ENCODE measurements at regions not wholly inside any gene's neighbourhood (a gene's known extent, or its start where the extent isn't known, plus 50 kb on each side); places are given as distances from the start of the nearest gene placed in this dataset.

- no peak for DNase-seq (ENCODE audit: low spot score)
- no peak overlapping the region for H3K9ac ChIP-seq (ENCODE audit: low read depth, low read length, poor library complexity)
- no peak overlapping the region for H4K91ac ChIP-seq (ENCODE audit: low read depth, low read length, poor library complexity)
- H4K8ac ChIP-seq (ENCODE audit: low read depth, low read length), result no peak overlapping the region
- no peak overlapping the region for H3K18ac ChIP-seq (ENCODE audit: low read length)
- peaks cover 0 to 7% of the 10 kb centered on the region in 2 donors for H3K4me1 ChIP-seq (ENCODE audit: control insufficient read depth in 2 of 2, insufficient read depth in 1 of 2, low read depth in 1 of 2, low read length in 2 of 2)
- H3K9me3 ChIP-seq (replicated peaks in 1 of 2; ENCODE audit: control insufficient read depth in 2 of 2, insufficient read depth in 1 of 2, low read depth in 1 of 2, low read length in 2 of 2), result no peaks in the 10 kb centered on the region
- no peak overlapping the region for H3K14ac ChIP-seq (ENCODE audit: low read length)
- no peak overlapping the region for H3K4me3 ChIP-seq (ENCODE audit: low read length in 2 of 2)
- H2BK120ac ChIP-seq (ENCODE audit: low read depth, low read length), result no peak overlapping the region
- WGBS, 2 donors (ENCODE audit: extremely low coverage in 2 of 2, insufficient read length in 2 of 2, insufficient replicate concordance in 1 of 2), result 100% methylated on average over 2 of the region's 4 CpGs
- no peak overlapping the region for H3K4ac ChIP-seq (ENCODE audit: low read length)
- no peaks in the 10 kb centered on the region for H3K79me1 ChIP-seq (ENCODE audit: low read depth, low read length)
- H3K23ac ChIP-seq (ENCODE audit: low read depth, low read length, poor library complexity), result no peak overlapping the region
- H3K27me3 ChIP-seq (ENCODE audit: control insufficient read depth in 3 of 3, insufficient read depth in 3 of 3, low read depth in 1 of 3, low read length in 3 of 3), result no peaks in the 10 kb centered on the region
- no peak overlapping the region for H3K27ac ChIP-seq (replicated peaks; ENCODE audit: low read length)
- no peak overlapping the region for H2BK15ac ChIP-seq (ENCODE audit: low read length)
- no peak overlapping the region for H2AFZ ChIP-seq (ENCODE audit: low read length)
- H3K4me2 ChIP-seq (ENCODE audit: insufficient read depth, low read length, poor library complexity, severe bottlenecking), result no peak overlapping the region
- H2AK5ac ChIP-seq (ENCODE audit: low read depth, low read length), result no peak overlapping the region
- no peaks in the 10 kb centered on the region for H3K36me3 ChIP-seq (replicated peaks in 1 of 2; ENCODE audit: control insufficient read depth in 2 of 2, insufficient read depth in 2 of 2, low read length in 2 of 2)
- H2BK12ac ChIP-seq (ENCODE audit: low read length), result no peak overlapping the region
- H2BK5ac ChIP-seq (ENCODE audit: low read length), result no peak overlapping the region
These were observed 129.6 kb downstream of the SNAPC1 start for GRCh38 chr14:61891810-61892209.

- Histone ChIP-seq H2BK5ac (ENCODE audit: low read length) (no peak overlapping the region), H3K79me1 (ENCODE audit: low read depth, low read length) (no peaks in the 10 kb centered on the region), H3K4me3 (ENCODE audit: low read length in 2 of 2) (no peak overlapping the region), H2BK120ac (ENCODE audit: low read depth, low read length) (no peak overlapping the region), H4K91ac (ENCODE audit: low read depth, low read length, poor library complexity) (no peak overlapping the region), H3K27me3 (ENCODE audit: control insufficient read depth in 3 of 3, insufficient read depth in 3 of 3, low read depth in 1 of 3, low read length in 3 of 3) (no peaks in the 10 kb centered on the region), H2AFZ (ENCODE audit: low read length) (no peak overlapping the region), H3K36me3 (replicated peaks in 1 of 2; ENCODE audit: control insufficient read depth in 2 of 2, insufficient read depth in 2 of 2, low read length in 2 of 2) (no peaks in the 10 kb centered on the region), H3K23ac (ENCODE audit: low read depth, low read length, poor library complexity) (no peak overlapping the region), H3K4ac (ENCODE audit: low read length) (no peak overlapping the region), H4K8ac (ENCODE audit: low read depth, low read length) (no peak overlapping the region), H3K9ac (ENCODE audit: low read depth, low read length, poor library complexity) (no peak overlapping the region), H3K14ac (ENCODE audit: low read length) (no peak overlapping the region), H2BK12ac (ENCODE audit: low read length) (no peak overlapping the region), H2BK15ac (ENCODE audit: low read length) (no peak overlapping the region), H3K4me1 (ENCODE audit: control insufficient read depth in 2 of 2, insufficient read depth in 1 of 2, low read depth in 1 of 2, low read length in 2 of 2) (peaks cover 0 to 7% of the 10 kb centered on the region in 2 donors), H3K9me3 (replicated peaks in 1 of 2; ENCODE audit: control insufficient read depth in 2 of 2, insufficient read depth in 1 of 2, low read depth in 1 of 2, low read length in 2 of 2) (no peaks in the 10 kb centered on the region), H3K4me2 (ENCODE audit: insufficient read depth, low read length, poor library complexity, severe bottlenecking) (no peak overlapping the region), H3K18ac (ENCODE audit: low read length) (no peak overlapping the region), H3K27ac (replicated peaks; ENCODE audit: low read length) (no peak overlapping the region), H2AK5ac (ENCODE audit: low read depth, low read length) (no peak overlapping the region)
- WGBS, 2 donors (ENCODE audit: extremely low coverage in 2 of 2, insufficient read length in 2 of 2, insufficient replicate concordance in 1 of 2), result no CpG with 5 or more reads among the region's 5 CpGs
- DNase-seq (ENCODE audit: low spot score), result no peak
These were observed 131.2 kb downstream of the SNAPC1 start for GRCh38 chr14:61893371-61893940.

GRCh38 chr14:61894452-61895077, 132.3 kb downstream of the SNAPC1 start:
- no peak overlapping the region for H4K8ac ChIP-seq (ENCODE audit: low read depth, low read length)
- no peaks in the 10 kb centered on the region for H3K9me3 ChIP-seq (replicated peaks in 1 of 2; ENCODE audit: control insufficient read depth in 2 of 2, insufficient read depth in 1 of 2, low read depth in 1 of 2, low read length in 2 of 2)
- no peak overlapping the region for H2BK12ac ChIP-seq (ENCODE audit: low read length)
- no peak overlapping the region for H3K18ac ChIP-seq (ENCODE audit: low read length)
- H3K79me1 ChIP-seq (ENCODE audit: low read depth, low read length), result no peaks in the 10 kb centered on the region
- no peak overlapping the region for H2BK5ac ChIP-seq (ENCODE audit: low read length)
- DNase-seq (ENCODE audit: low spot score), result peak; percentile 49
- H2BK15ac ChIP-seq (ENCODE audit: low read length), result no peak overlapping the region
- H3K4ac ChIP-seq (ENCODE audit: low read length), result no peak overlapping the region
- no peak overlapping the region for H3K27ac ChIP-seq (replicated peaks; ENCODE audit: low read length)
- no peak overlapping the region for H2AK5ac ChIP-seq (ENCODE audit: low read depth, low read length)
- no CpG with 5 or more reads among the region's 5 CpGs for WGBS, 2 donors (ENCODE audit: extremely low coverage in 2 of 2, insufficient read length in 2 of 2, insufficient replicate concordance in 1 of 2)
- H3K14ac ChIP-seq (ENCODE audit: low read length), result no peak overlapping the region
- no peak overlapping the region for H3K23ac ChIP-seq (ENCODE audit: low read depth, low read length, poor library complexity)
- no peaks in the 10 kb centered on the region for H3K27me3 ChIP-seq (ENCODE audit: control insufficient read depth in 3 of 3, insufficient read depth in 3 of 3, low read depth in 1 of 3, low read length in 3 of 3)
- H2BK120ac ChIP-seq (ENCODE audit: low read depth, low read length), result no peak overlapping the region
- no peak overlapping the region for H4K91ac ChIP-seq (ENCODE audit: low read depth, low read length, poor library complexity)
- no peak overlapping the region for H3K4me2 ChIP-seq (ENCODE audit: insufficient read depth, low read length, poor library complexity, severe bottlenecking)
- peaks cover 0 to 7% of the 10 kb centered on the region in 2 donors for H3K4me1 ChIP-seq (ENCODE audit: control insufficient read depth in 2 of 2, insufficient read depth in 1 of 2, low read depth in 1 of 2, low read length in 2 of 2)
- no peak overlapping the region for H3K9ac ChIP-seq (ENCODE audit: low read depth, low read length, poor library complexity)
- no peak overlapping the region for H3K4me3 ChIP-seq (ENCODE audit: low read length in 2 of 2)
- H2AFZ ChIP-seq (ENCODE audit: low read length), result no peak overlapping the region
- H3K36me3 ChIP-seq (replicated peaks in 1 of 2; ENCODE audit: control insufficient read depth in 2 of 2, insufficient read depth in 2 of 2, low read length in 2 of 2), result no peaks in the 10 kb centered on the region

- Histone ChIP-seq H2BK120ac (ENCODE audit: low read depth, low read length) (no peak overlapping the region), H4K8ac (ENCODE audit: low read depth, low read length) (no peak overlapping the region), H3K18ac (ENCODE audit: low read length) (no peak overlapping the region), H2BK12ac (ENCODE audit: low read length) (no peak overlapping the region), H3K4ac (ENCODE audit: low read length) (no peak overlapping the region), H3K4me1 (ENCODE audit: control insufficient read depth in 2 of 2, insufficient read depth in 1 of 2, low read depth in 1 of 2, low read length in 2 of 2) (no peaks in the 10 kb centered on the region), H2AK5ac (ENCODE audit: low read depth, low read length) (no peak overlapping the region), H3K36me3 (replicated peaks in 1 of 2; ENCODE audit: control insufficient read depth in 2 of 2, insufficient read depth in 2 of 2, low read length in 2 of 2) (no peaks in the 10 kb centered on the region), H3K27ac (replicated peaks; ENCODE audit: low read length) (no peak overlapping the region), H3K79me1 (ENCODE audit: low read depth, low read length) (no peaks in the 10 kb centered on the region), H3K14ac (ENCODE audit: low read length) (no peak overlapping the region), H2BK5ac (ENCODE audit: low read length) (no peak overlapping the region), H3K9ac (ENCODE audit: low read depth, low read length, poor library complexity) (no peak overlapping the region), H2BK15ac (ENCODE audit: low read length) (no peak overlapping the region), H3K4me2 (ENCODE audit: insufficient read depth, low read length, poor library complexity, severe bottlenecking) (no peak overlapping the region), H3K9me3 (replicated peaks in 1 of 2; ENCODE audit: control insufficient read depth in 2 of 2, insufficient read depth in 1 of 2, low read depth in 1 of 2, low read length in 2 of 2) (no peaks in the 10 kb centered on the region), H3K4me3 (ENCODE audit: low read length in 2 of 2) (no peak overlapping the region), H3K27me3 (ENCODE audit: control insufficient read depth in 3 of 3, insufficient read depth in 3 of 3, low read depth in 1 of 3, low read length in 3 of 3) (no peaks in the 10 kb centered on the region), H3K23ac (ENCODE audit: low read depth, low read length, poor library complexity) (no peak overlapping the region), H4K91ac (ENCODE audit: low read depth, low read length, poor library complexity) (no peak overlapping the region), H2AFZ (ENCODE audit: low read length) (no peak overlapping the region)
- WGBS, 2 donors (ENCODE audit: extremely low coverage in 2 of 2, insufficient read length in 2 of 2, insufficient replicate concordance in 1 of 2), result no CpG with 5 or more reads among the region's 3 CpGs
- no peak for DNase-seq (ENCODE audit: low spot score)
These were observed 135.1 kb downstream of the SNAPC1 start for GRCh38 chr14:61897300-61897699.
